ENCODE measurements at regions not wholly inside any gene's neighbourhood (a gene's known extent, or its start where the extent isn't known, plus 50 kb on each side); places are given as distances from the start of the nearest gene placed in this dataset.

DNA sequence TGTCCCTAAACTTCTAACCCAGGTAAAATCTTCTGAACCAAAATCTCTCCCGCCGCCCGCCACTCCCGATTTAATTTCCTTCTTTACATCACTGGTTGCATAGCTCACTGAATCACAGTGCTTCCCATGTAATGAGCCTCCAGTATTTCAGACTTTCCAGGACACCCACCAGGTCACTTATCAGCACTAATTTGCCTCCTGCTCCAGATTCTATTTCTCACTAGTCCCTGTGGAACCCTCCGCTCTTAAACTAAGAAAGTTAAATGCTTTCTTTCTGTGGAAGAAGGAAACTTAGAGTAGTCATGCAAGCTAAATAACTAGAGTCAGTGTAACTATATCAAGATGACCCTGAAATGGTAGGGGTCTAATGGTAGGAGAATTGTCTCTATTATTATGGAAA lies 106.6 kb upstream of the OPCML start:
- Histone ChIP-seq H3K18ac (ENCODE audit: low read depth, low read length) (no peak overlapping the region), H3K27me3 (ENCODE audit: control insufficient read depth, insufficient read depth, low read length) (no peaks in the 10 kb centered on the region), H3K56ac (ENCODE audit: extremely low read depth, insufficient read depth, low read length) (no peak overlapping the region), H4K8ac (ENCODE audit: low read depth in 2 of 2, low read length in 2 of 2) (no peak overlapping the region), H3K23ac (ENCODE audit: low read depth, low read length) (no peak overlapping the region), H3K9ac (ENCODE audit: low read depth, low read length) (no peak overlapping the region), H2BK20ac (ENCODE audit: low read depth, low read length) (no peak overlapping the region), H4K5ac (ENCODE audit: low read depth, low read length) (no peak overlapping the region), H4K20me1 (ENCODE audit: insufficient read depth, low read length) (no peaks in the 10 kb centered on the region), H4K91ac (ENCODE audit: insufficient read depth, low read depth, low read length) (no peak overlapping the region), H3K4me1 (ENCODE audit: control insufficient read depth, insufficient read depth, low read length) (no peaks in the 10 kb centered on the region), H3K9me3 (ENCODE audit: control insufficient read depth, insufficient read depth, low read length) (peaks cover 23% of the 10 kb centered on the region), H3K4ac (ENCODE audit: low read depth, low read length) (no peak overlapping the region), H3K4me3 (ENCODE audit: insufficient read depth, low read depth, low read length) (no peak overlapping the region), H2AFZ (replicated peaks; ENCODE audit: low read length, poor library complexity) (no peak overlapping the region), H3K27ac (ENCODE audit: insufficient read depth, low read length) (no peak overlapping the region), H3K4me2 (ENCODE audit: low read depth, low read length) (no peak overlapping the region), H3K79me1 (ENCODE audit: low read depth in 1 of 2, low read length in 2 of 2) (no peaks in the 10 kb centered on the region), H2BK15ac (ENCODE audit: low read depth, low read length) (no peak overlapping the region), H3K36me3 (ENCODE audit: control insufficient read depth, insufficient read depth, low read length) (no peaks in the 10 kb centered on the region), H2AK5ac (ENCODE audit: low read depth, low read length) (no peak overlapping the region), H2BK120ac (ENCODE audit: low read depth, low read length) (no peak overlapping the region), H3K14ac (replicated peaks; ENCODE audit: low read depth, low read length) (no peak overlapping the region), H2BK5ac (ENCODE audit: low read depth, low read length, poor library complexity, severe bottlenecking) (no peak overlapping the region), H3K9me1 (ENCODE audit: insufficient read depth, low read length) (no peaks in the 10 kb centered on the region), H2AK9ac (replicated peaks; ENCODE audit: low read depth, low read length, poor library complexity) (no peak overlapping the region)
- TF ChIP-seq RCOR1 (IDR thresholded peaks at IDR 0.05; ENCODE audit: insufficient replicate concordance, low read length) (no peak), RAD21 (IDR thresholded peaks at IDR 0.05; ENCODE audit: low read length) (no peak)
- TF ChIP-seq, protein P1, sequence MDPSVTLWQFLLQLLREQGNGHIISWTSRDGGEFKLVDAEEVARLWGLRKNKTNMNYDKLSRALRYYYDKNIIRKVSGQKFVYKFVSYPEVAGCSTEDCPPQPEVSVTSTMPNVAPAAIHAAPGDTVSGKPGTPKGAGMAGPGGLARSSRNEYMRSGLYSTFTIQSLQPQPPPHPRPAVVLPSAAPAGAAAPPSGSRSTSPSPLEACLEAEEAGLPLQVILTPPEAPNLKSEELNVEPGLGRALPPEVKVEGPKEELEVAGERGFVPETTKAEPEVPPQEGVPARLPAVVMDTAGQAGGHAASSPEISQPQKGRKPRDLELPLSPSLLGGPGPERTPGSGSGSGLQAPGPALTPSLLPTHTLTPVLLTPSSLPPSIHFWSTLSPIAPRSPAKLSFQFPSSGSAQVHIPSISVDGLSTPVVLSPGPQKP (IDR thresholded peaks at IDR 0.05; ENCODE audit: borderline replicate concordance, low read depth, low read length): no peak
- no peak for ATAC-seq (ENCODE audit: low read depth)
- BruUV-seq (replicated peaks): no TSS peak
- intact Hi-C loops (cut with micrococcal nuclease) (no loop called here), in situ Hi-C loops (cut with MboI; ENCODE audit: low sequenced_read_pairs) (no loop called here), dilution Hi-C loops (cut with HindIII; ENCODE audit: low sequenced_read_pairs, unreplicated experiment) (no loop called here)
- no peak for DNase-seq
- CTCF ChIA-PET: no interaction called here
- POLR2A ChIA-PET (ENCODE audit: unreplicated experiment): no interaction called here
- WGBS, 2 experiments (ENCODE audit: extremely low coverage in 2 of 2, insufficient read length in 1 of 2): 90% methylated on average over 4 of the region's 5 CpGs; no CpG with 5 or more reads in 1 of the 2 experiments
